Endothelial cell of umbilical vein (primary cell): ENCODE measurements at regions not wholly inside any gene's neighbourhood (a gene's known extent, or its start where the extent isn't known, plus 50 kb on each side); places are given as distances from the start of the nearest gene placed in this dataset.

Experiments used
- BruUV-seq: library from RNA; stranded (reverse); fragments of 400-500 nt; replicated peaks from 2 replicates; lab custom pipeline; 2021; lab: Mats Ljungman, UMichigan
- CTCF ChIA-PET: fragments of 300-600, 350-600 bp; sonication (Branson Sonifier 250); formaldehyde crosslinking; loops from one replicate; lab custom pipeline; 2021; ENCODE audit warnings: antibody characterized with exemption, inconsistent platforms; lab: Charles Lee
- POLR2A ChIA-PET: fragments of 300-600, 350-600 bp; sonication (Branson Sonifier 250); formaldehyde crosslinking; loops from one replicate; lab custom pipeline; 2021; ENCODE audit warnings: antibody characterized with exemption, inconsistent platforms; lab: Charles Lee
- DNase-seq: peaks from one replicate; pipeline ENCODE4 v3.0.0-alpha.2; 2011; ENCODE audit warnings: low read depth, low spot score
- FAIRE-seq: peaks from 2 replicates; lab custom pipeline; 2011; peaks lifted over from hg19 to GRCh38; lab: Jason Lieb, UNC
- H2AFZ ChIP-seq: 2 replicates; pipeline ENCODE4 v1.6.0; 2012; ENCODE audit warnings: low read depth, low read length, control low read depth, inconsistent platforms
- H3K27ac ChIP-seq: 2 replicates; pipeline ENCODE4 v1.5.1; 2011; ENCODE audit warnings: low read depth, mild to moderate bottlenecking, control low read depth, low read length, moderate library complexity; ENCODE audit not compliant: insufficient read depth
- H3K27me3 ChIP-seq, 2 experiments: 2 replicates each; pipeline versions ENCODE4 v1.6.0 to v1.6.1; 2011; ENCODE audit warnings: low read length in 2 of 2, mixed read lengths in 1 of 2; ENCODE audit not compliant: control insufficient read depth in 2 of 2, insufficient read depth in 2 of 2
- H3K36me3 ChIP-seq, 2 experiments: 2 replicates in 1 of 2; 3 replicates in 1 of 2; pipeline ENCODE4 v1.5.1; 2011; ENCODE audit warnings: low read length in 2 of 2, mild to moderate bottlenecking in 1 of 2, moderate library complexity in 1 of 2; ENCODE audit not compliant: control insufficient read depth in 2 of 2, insufficient read depth in 2 of 2; ENCODE audit errors: extremely low read depth in 1 of 2
- H3K4me1 ChIP-seq: 3 replicates; pipeline ENCODE4 v1.5.1; 2011; ENCODE audit warnings: mild to moderate bottlenecking, low read length; ENCODE audit not compliant: control insufficient read depth, insufficient read depth; ENCODE audit errors: extremely low read depth
- H3K4me2 ChIP-seq: 2 replicates; pipeline ENCODE4 v1.6.1; 2011; ENCODE audit warnings: low read length, control low read depth, mixed read lengths; ENCODE audit not compliant: insufficient read depth
- H3K4me3 ChIP-seq, 3 experiments: fragments of 200-600 bp in 1 of 3; sonication (generic), shearing (Covaris generic) in 1 of 3; replicated peaks in 1 of 3; 2 replicates each; pipeline ENCODE4 v1.5.1; 2011 to 2016; ENCODE audit warnings: control low read depth in 3 of 3, low read length in 3 of 3, mild to moderate bottlenecking in 2 of 3, inconsistent platforms in 1 of 3, low read depth in 1 of 3, moderate library complexity in 1 of 3; ENCODE audit not compliant: insufficient read depth in 1 of 3
- H3K79me2 ChIP-seq: 2 replicates; pipeline ENCODE4 v1.6.0; 2012; ENCODE audit warnings: low read length, inconsistent platforms; ENCODE audit not compliant: control insufficient read depth, insufficient read depth
- H3K9ac ChIP-seq: replicated peaks from 2 replicates; pipeline ENCODE3; 2011; ENCODE audit warnings: low read length, control low read depth; ENCODE audit not compliant: insufficient read depth; ENCODE audit errors: extremely low read depth
- H3K9me1 ChIP-seq: replicated peaks from 3 replicates; pipeline ENCODE4 v1.6.0; 2011; ENCODE audit warnings: mild to moderate bottlenecking, low read length; ENCODE audit not compliant: control insufficient read depth, insufficient read depth; ENCODE audit errors: extremely low read depth
- H3K9me3 ChIP-seq: replicated peaks from 2 replicates; pipeline ENCODE4 v1.5.1; 2012; ENCODE audit warnings: low read length, inconsistent platforms; ENCODE audit not compliant: control insufficient read depth, insufficient read depth
- H4K20me1 ChIP-seq: replicated peaks from 2 replicates; pipeline ENCODE3; 2011; ENCODE audit warnings: mild to moderate bottlenecking, low read length; ENCODE audit not compliant: control insufficient read depth, insufficient read depth; ENCODE audit errors: extremely low read depth
- CTCF ChIP-seq, 2 donors: IDR thresholded peaks; 1 replicate in 1 of 2; 2 replicates in 1 of 2; pipeline ENCODE4 v1.5.1; 2011; ENCODE audit warnings: low read length in 2 of 2, mild to moderate bottlenecking in 2 of 2, moderate library complexity in 2 of 2, control low read depth in 1 of 2, inconsistent platforms in 1 of 2, low read depth in 1 of 2; ENCODE audit not compliant: insufficient read depth in 1 of 2; ENCODE audit errors: extremely low read depth in 1 of 2
- EZH2 ChIP-seq: IDR thresholded peaks from 2 replicates; pipeline ENCODE4 v1.6.1; 2012; ENCODE audit warnings: borderline replicate concordance, low read depth, mild to moderate bottlenecking, moderate library complexity, low read length, inconsistent platforms; ENCODE audit not compliant: severe bottlenecking
- FOS ChIP-seq: IDR thresholded peaks from 2 replicates; pipeline ENCODE4 v1.6.1; 2011; ENCODE audit warnings: mild to moderate bottlenecking, low read length, moderate library complexity, borderline replicate concordance; ENCODE audit not compliant: insufficient read depth
- GATA2 ChIP-seq: IDR thresholded peaks from 2 replicates; pipeline ENCODE4 v1.7.0; 2011; ENCODE audit warnings: low read depth, mild to moderate bottlenecking, moderate library complexity, mixed read lengths, low read length; ENCODE audit not compliant: insufficient read length, insufficient read depth
- JUN ChIP-seq: IDR thresholded peaks from 2 replicates; pipeline ENCODE4 v1.6.1; 2011; ENCODE audit warnings: borderline replicate concordance, low read depth; ENCODE audit not compliant: insufficient read length, insufficient read depth
- MAX ChIP-seq: IDR thresholded peaks from 2 replicates; pipeline ENCODE4 v1.6.1; 2011; ENCODE audit not compliant: insufficient read depth, insufficient read length
- MYC ChIP-seq: IDR thresholded peaks from one replicate; pipeline ENCODE4 v1.6.1; 2011; ENCODE audit warnings: mild to moderate bottlenecking, low read depth, low read length
- POLR2A ChIP-seq: IDR thresholded peaks from 2 replicates; pipeline ENCODE4 v1.6.1; 2012; ENCODE audit warnings: low read depth, mild to moderate bottlenecking, control low read depth, low read length
- POLR2AphosphoS5 ChIP-seq: IDR thresholded peaks from 2 replicates; pipeline ENCODE4 v1.6.1; 2012; ENCODE audit warnings: low read depth, mild to moderate bottlenecking, control low read depth, low read length, moderate library complexity; ENCODE audit not compliant: insufficient read depth
- dilution Hi-C: fragments of 300-500 bp; cut with MboI; formaldehyde crosslinking; loops from one replicate; pipeline ENCODE4 v1.15.0; 2019; ENCODE audit warnings: low sequenced_read_pairs; ENCODE audit not compliant: extremely low pct_ligation_motif_present
- intact Hi-C: fragments of 100-400 bp; cut with micrococcal nuclease; formaldehyde crosslinking; loops from one replicate; pipeline ENCODE4 v1.10.0; 2022

- Histone ChIP-seq H3K4me1 (no peaks in the 10 kb centered on the region), H3K27ac (no peak overlapping the region), H3K79me2 (no peaks in the 10 kb centered on the region), H3K9me1 (no peaks in the 10 kb centered on the region), H4K20me1 (no peaks in the 10 kb centered on the region), H3K27me3 (no peaks in the 10 kb centered on the region), H3K9ac (no peak overlapping the region), H3K9me3 (no peaks in the 10 kb centered on the region), H3K36me3 (no peaks in the 10 kb centered on the region), H3K4me2 (no peak overlapping the region), H2AFZ (no peak overlapping the region), H3K4me3 (no peak overlapping the region)
- BruUV-seq = no TSS peak
- dilution Hi-C loops = no loop called here
- FAIRE-seq (no peak), DNase-seq (no peak)
- intact Hi-C loops = no loop called here
- POLR2A ChIA-PET = no interaction called here
- TF ChIP-seq EZH2 (no peak), POLR2A (no peak), GATA2 (no peak), CTCF (IDR thresholded peaks at IDR 0.05; ENCODE audit: extremely low read depth in 1 of 2, insufficient read depth in 1 of 2, low read depth in 1 of 2, low read length in 2 of 2) (no peak), MYC (no peak), JUN (no peak), MAX (no peak), FOS (no peak), POLR2AphosphoS5 (no peak)
- CTCF ChIA-PET = no interaction called here
Measured at GRCh38 chr5:44499381-44499780, 110.2 kb upstream of the FGF10 start.
